SK-N-SH (cell line): ENCODE measurements at regions not wholly inside any gene's neighbourhood (a gene's known extent, or its start where the extent isn't known, plus 50 kb on each side); places are given as distances from the start of the nearest gene placed in this dataset.

Experiments
- CTCF ChIP-seq: fragments of 200-600 bp; sonication (generic); IDR thresholded peaks from 2 replicates; pipeline ENCODE4 v1.6.1; 2017; ENCODE audit warnings: antibody characterized with exemption, mild to moderate bottlenecking, moderate library complexity
- EP300 ChIP-seq, 2 experiments: IDR thresholded peaks; 2 replicates each; pipeline versions ENCODE4 v1.4.0 to v1.6.1; 2012; ENCODE audit warnings: borderline replicate concordance in 1 of 2, low read depth in 1 of 2, low read length in 1 of 2
- EZH2phosphoT487 ChIP-seq: fragments of 200-600 bp; sonication (generic); IDR thresholded peaks from 2 replicates; pipeline ENCODE4 v1.6.1; 2017; ENCODE audit warnings: low read depth, mixed run types, mild to moderate bottlenecking, antibody characterized with exemption, moderate library complexity, borderline replicate concordance
- FOXM1 ChIP-seq: IDR thresholded peaks from 2 replicates; pipeline ENCODE4 v1.4.0; 2012; ENCODE audit warnings: low read depth, mild to moderate bottlenecking
- JUND ChIP-seq: IDR thresholded peaks from 2 replicates; pipeline ENCODE4 v1.4.0; 2012
- MEF2A ChIP-seq: IDR thresholded peaks from 2 replicates; pipeline ENCODE4 v1.4.0; 2012; ENCODE audit warnings: low read depth, borderline replicate concordance
- NFIC ChIP-seq: IDR thresholded peaks from 2 replicates; pipeline ENCODE4 v1.4.0; 2012; ENCODE audit warnings: borderline replicate concordance
- RCOR1 ChIP-seq: fragments of 150-350 bp; IDR thresholded peaks from 2 replicates; pipeline ENCODE4 v1.6.1; 2017; ENCODE audit warnings: antibody characterized with exemption, low read length
- SIN3A ChIP-seq: IDR thresholded peaks from 2 replicates; pipeline ENCODE4 v1.6.1; 2012; ENCODE audit warnings: low read depth, mild to moderate bottlenecking, low read length, moderate library complexity, borderline replicate concordance
- SMC3 ChIP-seq: IDR thresholded peaks from 2 replicates; pipeline ENCODE4 v1.6.1; 2012; ENCODE audit warnings: low read depth, low read length, improper control_type of control experiment
- TAF1 ChIP-seq: IDR thresholded peaks from 2 replicates; pipeline ENCODE4 v1.6.1; 2012; ENCODE audit warnings: low read depth, mild to moderate bottlenecking, low read length, moderate library complexity, borderline replicate concordance
- TF ChIP-seq, protein P1 (sequence below): IDR thresholded peaks from 2 replicates; pipeline ENCODE4 v1.6.1; 2012; ENCODE audit warnings: mild to moderate bottlenecking, low read depth, low read length, moderate library complexity
- TF ChIP-seq, protein P2 (sequence below): fragments of 150-350 bp; IDR thresholded peaks from 2 replicates; pipeline ENCODE4 v1.6.1; 2017; ENCODE audit warnings: antibody characterized with exemption, low read length, low read depth, borderline replicate concordance
- TF ChIP-seq, protein P3 (sequence below): IDR thresholded peaks from 2 replicates; pipeline ENCODE4 v1.4.0; 2012; ENCODE audit warnings: low read depth, borderline replicate concordance

GRCh38 chr4:163969291-163969690 lies 474.8 kb downstream of the TMA16 start:
- TF ChIP-seq, protein P1, sequence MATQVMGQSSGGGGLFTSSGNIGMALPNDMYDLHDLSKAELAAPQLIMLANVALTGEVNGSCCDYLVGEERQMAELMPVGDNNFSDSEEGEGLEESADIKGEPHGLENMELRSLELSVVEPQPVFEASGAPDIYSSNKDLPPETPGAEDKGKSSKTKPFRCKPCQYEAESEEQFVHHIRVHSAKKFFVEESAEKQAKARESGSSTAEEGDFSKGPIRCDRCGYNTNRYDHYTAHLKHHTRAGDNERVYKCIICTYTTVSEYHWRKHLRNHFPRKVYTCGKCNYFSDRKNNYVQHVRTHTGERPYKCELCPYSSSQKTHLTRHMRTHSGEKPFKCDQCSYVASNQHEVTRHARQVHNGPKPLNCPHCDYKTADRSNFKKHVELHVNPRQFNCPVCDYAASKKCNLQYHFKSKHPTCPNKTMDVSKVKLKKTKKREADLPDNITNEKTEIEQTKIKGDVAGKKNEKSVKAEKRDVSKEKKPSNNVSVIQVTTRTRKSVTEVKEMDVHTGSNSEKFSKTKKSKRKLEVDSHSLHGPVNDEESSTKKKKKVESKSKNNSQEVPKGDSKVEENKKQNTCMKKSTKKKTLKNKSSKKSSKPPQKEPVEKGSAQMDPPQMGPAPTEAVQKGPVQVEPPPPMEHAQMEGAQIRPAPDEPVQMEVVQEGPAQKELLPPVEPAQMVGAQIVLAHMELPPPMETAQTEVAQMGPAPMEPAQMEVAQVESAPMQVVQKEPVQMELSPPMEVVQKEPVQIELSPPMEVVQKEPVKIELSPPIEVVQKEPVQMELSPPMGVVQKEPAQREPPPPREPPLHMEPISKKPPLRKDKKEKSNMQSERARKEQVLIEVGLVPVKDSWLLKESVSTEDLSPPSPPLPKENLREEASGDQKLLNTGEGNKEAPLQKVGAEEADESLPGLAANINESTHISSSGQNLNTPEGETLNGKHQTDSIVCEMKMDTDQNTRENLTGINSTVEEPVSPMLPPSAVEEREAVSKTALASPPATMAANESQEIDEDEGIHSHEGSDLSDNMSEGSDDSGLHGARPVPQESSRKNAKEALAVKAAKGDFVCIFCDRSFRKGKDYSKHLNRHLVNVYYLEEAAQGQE: no peak
- TF ChIP-seq CTCF (no peak), TAF1 (no peak), EP300 (IDR thresholded peaks at IDR 0.05; ENCODE audit: borderline replicate concordance in 1 of 2, low read depth in 1 of 2, low read length in 1 of 2) (no peak), RCOR1 (no peak), FOXM1 (no peak), SMC3 (no peak), JUND (no peak), MEF2A (no peak), NFIC (no peak), SIN3A (no peak), EZH2phosphoT487 (no peak)
- TF ChIP-seq, protein P2, sequence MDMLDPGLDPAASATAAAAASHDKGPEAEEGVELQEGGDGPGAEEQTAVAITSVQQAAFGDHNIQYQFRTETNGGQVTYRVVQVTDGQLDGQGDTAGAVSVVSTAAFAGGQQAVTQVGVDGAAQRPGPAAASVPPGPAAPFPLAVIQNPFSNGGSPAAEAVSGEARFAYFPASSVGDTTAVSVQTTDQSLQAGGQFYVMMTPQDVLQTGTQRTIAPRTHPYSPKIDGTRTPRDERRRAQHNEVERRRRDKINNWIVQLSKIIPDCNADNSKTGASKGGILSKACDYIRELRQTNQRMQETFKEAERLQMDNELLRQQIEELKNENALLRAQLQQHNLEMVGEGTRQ: no peak
- TF ChIP-seq, protein P3, sequence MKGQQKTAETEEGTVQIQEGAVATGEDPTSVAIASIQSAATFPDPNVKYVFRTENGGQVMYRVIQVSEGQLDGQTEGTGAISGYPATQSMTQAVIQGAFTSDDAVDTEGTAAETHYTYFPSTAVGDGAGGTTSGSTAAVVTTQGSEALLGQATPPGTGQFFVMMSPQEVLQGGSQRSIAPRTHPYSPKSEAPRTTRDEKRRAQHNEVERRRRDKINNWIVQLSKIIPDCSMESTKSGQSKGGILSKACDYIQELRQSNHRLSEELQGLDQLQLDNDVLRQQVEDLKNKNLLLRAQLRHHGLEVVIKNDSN: no peak
